Ascending aorta (tissue), 2 donors: ENCODE measurements at regions not wholly inside any gene's neighbourhood (a gene's known extent, or its start where the extent isn't known, plus 50 kb on each side); places are given as distances from the start of the nearest gene placed in this dataset.
A peak's percentile ranks its signal among the peaks of the same experiment; 100 is the strongest.
"Not testable (repeated sequence)": the region's sequence is repeated elsewhere in the genome, so short reads cannot be mapped to it uniquely, and the experiment has no call there.

Source experiments
- DNase-seq, 2 donors: peaks; one replicate each; pipeline ENCODE4 v3.0.0-alpha.2; 2019; ENCODE audit warnings: low spot score in 2 of 2
- H3K27ac ChIP-seq, 2 donors: fragments of 200-600 bp; sonication (generic); one replicate each; pipeline ENCODE4 v1.5.1; 2016 to 2017; ENCODE audit warnings: mild to moderate bottlenecking in 1 of 2
- H3K27me3 ChIP-seq: fragments of 200-600 bp; sonication (generic); one replicate; pipeline ENCODE4 v1.5.1; 2017
- H3K36me3 ChIP-seq, 2 donors: fragments of 200-600 bp; sonication (generic); one replicate each; pipeline ENCODE4 v1.5.1; 2016
- H3K4me1 ChIP-seq, 2 donors: fragments of 200-600 bp; sonication (generic); one replicate each; pipeline ENCODE4 v1.5.1; 2016 to 2017; ENCODE audit warnings: mild to moderate bottlenecking in 1 of 2
- H3K4me3 ChIP-seq, 2 donors: fragments of 200-600 bp; sonication (generic); one replicate each; pipeline ENCODE4 v1.5.1; 2016 to 2017; ENCODE audit warnings: mild to moderate bottlenecking in 1 of 2
- H3K9me3 ChIP-seq, 2 donors: fragments of 200-600 bp; sonication (generic); one replicate each; pipeline ENCODE4 v1.5.1; 2016
- intact Hi-C: fragments of 100-400 bp; cut with DNase I; formaldehyde crosslinking; loops from one replicate; pipeline ENCODE4 v1.15.1; 2023
- TF ChIP-seq, protein P1 (sequence below), 3 experiments: fragments of 200-600 bp in 2 of 3; fragments of 450-650 bp in 1 of 3; sonication (generic) in 2 of 3; IDR thresholded peaks; one replicate each; pipeline ENCODE4 v1.5.1; 2016 to 2019; ENCODE audit warnings: antibody characterized with exemption in 3 of 3, mild to moderate bottlenecking in 1 of 3, moderate library complexity in 1 of 3

DNA sequence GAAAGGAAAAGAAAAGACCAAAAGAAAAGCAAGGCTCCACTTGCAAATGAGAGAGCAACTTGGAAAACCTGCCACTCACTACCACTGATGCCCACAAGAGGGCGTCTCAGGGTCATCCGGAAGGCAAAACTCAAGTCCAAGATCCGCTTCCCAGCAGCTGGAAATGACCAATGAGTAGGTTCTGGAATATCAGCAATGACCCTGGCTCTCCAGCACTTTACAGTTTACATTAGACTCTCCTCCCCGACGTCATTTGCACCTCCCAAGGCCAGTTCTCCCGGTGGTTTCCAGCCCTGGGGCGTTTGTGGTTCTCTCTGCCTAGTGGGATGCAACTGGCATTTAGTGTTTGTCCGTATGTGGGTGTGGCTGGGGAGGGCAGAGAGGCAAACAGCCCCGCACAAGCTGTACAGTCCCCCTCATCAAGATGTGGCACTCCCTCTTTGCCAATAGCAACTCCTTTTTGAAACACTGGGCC is 193.8 kb upstream of the ZNF618 start:
- no peaks in the 10 kb centered on the region for H3K4me1 ChIP-seq
- H3K27ac ChIP-seq = no peak overlapping the region
- H3K27me3 ChIP-seq = no peaks in the 10 kb centered on the region
- no peaks in the 10 kb centered on the region for H3K9me3 ChIP-seq
- TF ChIP-seq, protein P1, sequence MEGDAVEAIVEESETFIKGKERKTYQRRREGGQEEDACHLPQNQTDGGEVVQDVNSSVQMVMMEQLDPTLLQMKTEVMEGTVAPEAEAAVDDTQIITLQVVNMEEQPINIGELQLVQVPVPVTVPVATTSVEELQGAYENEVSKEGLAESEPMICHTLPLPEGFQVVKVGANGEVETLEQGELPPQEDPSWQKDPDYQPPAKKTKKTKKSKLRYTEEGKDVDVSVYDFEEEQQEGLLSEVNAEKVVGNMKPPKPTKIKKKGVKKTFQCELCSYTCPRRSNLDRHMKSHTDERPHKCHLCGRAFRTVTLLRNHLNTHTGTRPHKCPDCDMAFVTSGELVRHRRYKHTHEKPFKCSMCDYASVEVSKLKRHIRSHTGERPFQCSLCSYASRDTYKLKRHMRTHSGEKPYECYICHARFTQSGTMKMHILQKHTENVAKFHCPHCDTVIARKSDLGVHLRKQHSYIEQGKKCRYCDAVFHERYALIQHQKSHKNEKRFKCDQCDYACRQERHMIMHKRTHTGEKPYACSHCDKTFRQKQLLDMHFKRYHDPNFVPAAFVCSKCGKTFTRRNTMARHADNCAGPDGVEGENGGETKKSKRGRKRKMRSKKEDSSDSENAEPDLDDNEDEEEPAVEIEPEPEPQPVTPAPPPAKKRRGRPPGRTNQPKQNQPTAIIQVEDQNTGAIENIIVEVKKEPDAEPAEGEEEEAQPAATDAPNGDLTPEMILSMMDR (IDR thresholded peaks at IDR 0.05) = peak; percentile 72 to 92 (median 90)
- peak in 1 of 2 donors; percentile 89 for DNase-seq
- intact Hi-C loops = loop anchor here (2.0 to 5.0 kb wide), 2 partner anchors 190 to 350 kb away; no protein-coding TSS in a partner anchor
- H3K4me3 ChIP-seq = no peak overlapping the region
- no peaks in the 10 kb centered on the region for H3K36me3 ChIP-seq

DNA sequence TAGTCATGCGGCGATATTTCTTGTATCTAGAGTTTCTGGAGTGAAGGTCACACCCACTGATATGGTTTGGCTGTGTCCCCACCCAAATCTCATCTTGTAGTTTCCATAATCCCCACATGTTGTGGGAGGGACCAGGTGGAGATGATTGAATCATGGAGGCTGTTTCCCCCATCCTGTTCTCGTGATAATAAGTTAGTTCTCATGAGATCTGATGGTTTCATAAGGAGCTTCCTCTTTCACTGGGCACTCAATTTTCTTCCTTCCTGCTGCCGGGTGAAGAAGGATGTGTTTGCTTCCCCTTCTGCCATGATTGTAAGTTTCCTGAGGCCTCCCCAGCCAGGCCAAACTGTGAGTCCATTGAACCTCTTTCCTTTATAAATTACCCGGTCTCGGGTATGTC is 190.5 kb upstream of the ZNF618 start:
- H3K27me3 ChIP-seq, H3K36me3 ChIP-seq, intact Hi-C loops, H3K4me1 ChIP-seq, H3K4me3 ChIP-seq, DNase-seq, H3K9me3 ChIP-seq, H3K27ac ChIP-seq: not testable (repeated sequence)

DNA sequence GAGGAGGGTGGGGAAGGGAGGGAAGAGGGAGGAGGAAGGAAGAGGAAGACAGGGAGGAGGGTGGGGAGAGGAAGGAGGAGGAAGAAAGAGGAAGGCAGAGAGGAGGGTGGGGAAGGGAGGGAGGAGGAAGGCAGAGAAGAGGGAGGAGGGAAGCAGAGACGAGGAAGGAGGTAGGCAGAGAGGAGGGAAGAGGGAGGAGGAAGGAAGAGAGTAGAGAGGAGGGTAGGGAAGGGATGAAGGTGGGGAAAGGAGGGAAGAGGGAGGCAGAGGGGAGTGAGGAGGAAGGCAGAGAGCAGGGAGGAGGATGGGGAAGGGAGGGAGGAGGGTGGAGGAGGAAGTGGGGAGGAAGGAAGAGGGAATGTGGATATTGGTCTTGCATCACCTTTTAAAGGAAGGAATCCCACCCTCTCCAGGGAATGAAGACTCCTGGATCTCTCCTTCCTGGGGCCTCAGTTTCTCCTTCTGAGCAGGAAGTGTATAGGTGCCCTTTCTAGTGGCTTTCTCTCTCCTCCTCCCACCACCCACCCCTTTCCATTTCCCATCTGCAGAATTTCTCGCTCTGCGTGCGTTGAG is 188.9 kb upstream of the ZNF618 start:
- intact Hi-C loops = no loop called here
- DNase-seq = no peak
- peak overlapping the region; percentile 9 to 23 for H3K4me3 ChIP-seq
- TF ChIP-seq, protein P1 (IDR thresholded peaks at IDR 0.05) = no peak
- H3K4me1 ChIP-seq = no peaks in the 10 kb centered on the region
- H3K27me3 ChIP-seq = no peaks in the 10 kb centered on the region
- no peak overlapping the region for H3K27ac ChIP-seq
- no peaks in the 10 kb centered on the region for H3K9me3 ChIP-seq
- no peaks in the 10 kb centered on the region for H3K36me3 ChIP-seq

DNA sequence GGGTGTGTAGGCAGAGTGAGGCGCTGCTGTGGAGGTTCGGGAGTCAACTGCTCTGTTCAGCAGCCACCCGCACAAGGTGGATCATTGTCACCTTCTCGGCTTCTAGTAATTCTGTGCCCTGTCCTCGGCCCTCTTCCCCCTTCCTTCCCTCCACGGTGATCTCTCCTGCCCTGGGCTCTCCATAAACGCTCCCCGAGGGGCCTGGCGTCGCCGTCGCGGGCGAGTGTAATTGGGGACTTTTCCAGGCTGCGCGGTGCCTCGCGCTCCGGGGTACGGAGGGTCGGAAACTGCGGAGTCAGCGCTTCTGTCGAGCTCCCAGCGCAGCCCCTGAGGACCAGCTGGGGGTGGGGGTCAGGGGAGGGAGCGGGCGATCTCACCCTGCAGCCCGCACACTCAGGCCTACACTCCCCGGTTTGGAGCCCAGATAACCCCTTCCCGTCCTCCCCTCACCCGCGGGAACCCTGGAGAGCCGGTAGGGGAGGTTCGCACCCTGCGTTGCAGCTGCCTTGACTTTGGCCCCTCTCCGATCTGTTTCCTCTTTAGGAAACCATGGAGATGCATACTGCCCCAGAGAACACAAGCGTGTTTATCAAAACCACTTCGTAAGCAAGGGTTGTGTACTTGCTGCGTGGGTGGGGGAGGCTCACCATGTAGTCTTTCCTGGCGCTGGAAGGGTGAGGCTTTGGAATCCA is 188.3 kb upstream of the ZNF618 start:
- DNase-seq = no peak
- Histone ChIP-seq H3K4me3 (peak overlapping the region; percentile 9 to 23), H3K27ac (no peak overlapping the region), H3K27me3 (no peaks in the 10 kb centered on the region), H3K36me3 (no peaks in the 10 kb centered on the region), H3K4me1 (no peaks in the 10 kb centered on the region), H3K9me3 (no peaks in the 10 kb centered on the region)
- TF ChIP-seq, protein P1 (IDR thresholded peaks at IDR 0.05) = no peak
- intact Hi-C loops = no loop called here

DNA sequence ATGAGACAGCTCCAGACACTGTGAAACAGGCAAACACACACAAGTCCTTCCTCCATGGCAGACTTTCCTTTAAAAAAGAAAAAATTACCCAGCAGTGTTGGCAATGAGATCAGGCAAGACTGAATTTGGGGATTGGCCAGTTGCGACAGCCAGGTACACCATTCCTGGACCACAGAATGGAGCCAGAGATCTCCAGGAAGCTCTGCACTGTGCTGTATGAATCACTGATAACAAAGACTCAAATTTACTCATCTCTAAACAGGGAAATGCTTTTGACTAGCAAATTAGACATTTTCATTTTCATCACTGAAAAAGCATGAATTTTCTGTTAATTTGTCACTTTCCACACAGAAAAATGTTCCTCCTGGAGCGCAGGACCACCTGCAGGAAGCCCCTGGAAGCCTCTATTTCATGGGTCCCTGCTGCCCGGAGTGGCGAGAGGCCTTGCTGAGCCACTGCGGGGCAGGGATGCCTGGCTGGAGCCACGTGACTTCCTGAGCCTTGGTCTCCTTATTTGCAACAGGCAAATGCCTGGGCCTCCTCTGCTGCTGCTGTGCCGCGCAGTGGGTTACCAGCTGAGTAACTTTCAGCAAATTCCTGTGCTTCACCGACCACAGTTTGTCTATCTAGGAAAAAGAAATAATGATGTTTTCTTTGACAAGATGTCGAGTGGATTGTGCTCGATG is 185.9 kb upstream of the ZNF618 start:
- Histone ChIP-seq H3K27me3 (no peaks in the 10 kb centered on the region), H3K4me3 (no peak overlapping the region), H3K36me3 (no peaks in the 10 kb centered on the region), H3K9me3 (no peaks in the 10 kb centered on the region), H3K4me1 (no peaks in the 10 kb centered on the region), H3K27ac (no peak overlapping the region)
- intact Hi-C loops = no loop called here
- DNase-seq = no peak
- TF ChIP-seq, protein P1 (IDR thresholded peaks at IDR 0.05) = no peak

DNA sequence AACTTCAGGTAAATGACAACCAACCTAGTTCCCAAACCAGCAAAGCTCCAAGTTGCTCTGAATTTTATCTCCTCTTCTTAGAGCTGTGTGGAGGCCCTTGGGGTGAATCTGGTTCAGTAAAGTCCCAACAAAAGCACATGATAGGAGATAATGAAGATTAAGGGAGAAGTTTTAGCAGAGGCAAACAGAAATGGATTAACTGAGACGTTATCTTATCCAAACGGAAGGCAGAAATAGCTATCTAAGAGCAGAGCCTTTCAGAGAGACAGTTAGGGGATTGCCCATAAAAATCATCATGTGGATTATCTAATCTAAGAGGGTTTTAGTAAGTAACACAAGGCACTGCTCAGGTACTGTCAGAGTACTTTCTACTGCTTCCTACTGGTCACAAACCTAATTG is 183.9 kb upstream of the ZNF618 start:
- no peaks in the 10 kb centered on the region for H3K36me3 ChIP-seq
- no peak for DNase-seq
- intact Hi-C loops = no loop called here
- no peak overlapping the region for H3K27ac ChIP-seq
- no peaks in the 10 kb centered on the region for H3K27me3 ChIP-seq
- no peak overlapping the region for H3K4me3 ChIP-seq
- H3K4me1 ChIP-seq = no peaks in the 10 kb centered on the region
- H3K9me3 ChIP-seq = no peaks in the 10 kb centered on the region
- TF ChIP-seq, protein P1 (IDR thresholded peaks at IDR 0.05) = no peak
